Thyroid gland (tissue), 4 donors: ENCODE measurements at regions not wholly inside any gene's neighbourhood (a gene's known extent, or its start where the extent isn't known, plus 50 kb on each side); places are given as distances from the start of the nearest gene placed in this dataset.

ENCODE experiments used
- CTCF ChIP-seq, 6 experiments: fragments of 200-600 bp in 3 of 6; fragments of 450-650 bp in 3 of 6; sonication (generic) in 3 of 6; IDR thresholded peaks; one replicate each; pipeline ENCODE4 v1.5.1; 2016 to 2019; ENCODE audit warnings: antibody characterized with exemption in 6 of 6, mild to moderate bottlenecking in 2 of 6, inconsistent platforms in 1 of 6, moderate library complexity in 1 of 6
- POLR2A ChIP-seq, 2 donors: fragments of 450-650 bp; IDR thresholded peaks; one replicate each; pipeline ENCODE4 v1.6.1; 2017; ENCODE audit warnings: antibody characterized with exemption in 2 of 2, mild to moderate bottlenecking in 2 of 2, moderate library complexity in 1 of 2

- no peak for TF ChIP-seq POLR2A (IDR thresholded peaks at IDR 0.05)
- no peak for TF ChIP-seq CTCF (IDR thresholded peaks at IDR 0.05)
Measured at GRCh38 chr2:39512941-39513340, 75.9 kb upstream of the MAP4K3 start.
